GM21786 (cell line): ENCODE measurements at regions not wholly inside any gene's neighbourhood (a gene's known extent, or its start where the extent isn't known, plus 50 kb on each side); places are given as distances from the start of the nearest gene placed in this dataset.

Experiments used
- ATAC-seq: cut with Tn5 transposase; IDR thresholded peaks from one replicate; pipeline ENCODE4 v1.9.1; 2021; ENCODE audit not compliant: unreplicated experiment

GRCh38 chr11:70519117-70519516 lies 120.8 kb downstream of the CTTN start:
- no peak for ATAC-seq

- no peak for ATAC-seq
Measured at GRCh38 chr11:70521475-70522308, 123.4 kb downstream of the CTTN start.

- ATAC-seq = no peak
Measured at GRCh38 chr11:70522309-70522592, 123.9 kb downstream of the CTTN start.

GRCh38 chr11:70522593-70523311 lies 124.4 kb downstream of the CTTN start:
- no peak for ATAC-seq

- no peak for ATAC-seq
Measured at GRCh38 chr11:70523384-70524095, 125.2 kb downstream of the CTTN start.

- no peak for ATAC-seq
Measured at GRCh38 chr11:70524096-70524922, 126.0 kb downstream of the CTTN start.

GRCh38 chr11:70525006-70525405 lies 126.7 kb downstream of the CTTN start:
- ATAC-seq = no peak

GRCh38 chr11:70525466-70525865 lies 127.1 kb downstream of the CTTN start:
- ATAC-seq = no peak

GRCh38 chr11:70526116-70527045 lies 128.1 kb downstream of the CTTN start:
- ATAC-seq = no peak

- ATAC-seq = no peak
Measured at GRCh38 chr11:70527046-70527395, 128.7 kb downstream of the CTTN start.

- ATAC-seq = no peak
Measured at GRCh38 chr11:70527429-70528045, 129.2 kb downstream of the CTTN start.

GRCh38 chr11:70528046-70528793 lies 129.9 kb downstream of the CTTN start:
- ATAC-seq = no peak

GRCh38 chr11:70528794-70529580 lies 130.7 kb downstream of the CTTN start:
- ATAC-seq = no peak

- ATAC-seq = no peak
Measured at GRCh38 chr11:70530010-70530409, 131.7 kb downstream of the CTTN start.

GRCh38 chr11:70530629-70531185 lies 132.4 kb downstream of the CTTN start:
- no peak for ATAC-seq

- no peak for ATAC-seq
Measured at GRCh38 chr11:70531281-70532065, 133.1 kb downstream of the CTTN start.

GRCh38 chr11:70532066-70532440 lies 133.7 kb downstream of the CTTN start:
- no peak for ATAC-seq
